Osteocyte (in vitro differentiated cells): ENCODE measurements at regions not wholly inside any gene's neighbourhood (a gene's known extent, or its start where the extent isn't known, plus 50 kb on each side); places are given as distances from the start of the nearest gene placed in this dataset.

ENCODE experiments used
- DNase-seq: peaks from one replicate; pipeline ENCODE4 v3.0.0; 2021; ENCODE audit warnings: mixed read lengths; ENCODE audit not compliant: unreplicated experiment; ENCODE audit errors: extremely low spot score
- H3K27ac Mint-ChIP-seq: one replicate; pipeline ENCODE4 v1.8.0; 2021; ENCODE audit warnings: mild to moderate bottlenecking, mixed read lengths; ENCODE audit not compliant: unreplicated experiment
- H3K27me3 Mint-ChIP-seq: one replicate; pipeline ENCODE4 v1.8.0; 2021; ENCODE audit warnings: mixed read lengths; ENCODE audit not compliant: unreplicated experiment
- H3K36me3 Mint-ChIP-seq: one replicate; pipeline ENCODE4 v1.8.0; 2021; ENCODE audit warnings: mixed read lengths; ENCODE audit not compliant: unreplicated experiment
- H3K4me1 Mint-ChIP-seq: one replicate; pipeline ENCODE4 v1.8.0; 2021; ENCODE audit warnings: mixed read lengths; ENCODE audit not compliant: unreplicated experiment
- H3K4me3 Mint-ChIP-seq: one replicate; pipeline ENCODE4 v1.8.0; 2021; ENCODE audit warnings: mild to moderate bottlenecking, moderate library complexity, mixed read lengths; ENCODE audit not compliant: unreplicated experiment
- H3K9me3 Mint-ChIP-seq: one replicate; pipeline ENCODE4 v1.8.0; 2021; ENCODE audit warnings: mixed read lengths; ENCODE audit not compliant: unreplicated experiment
- CTCF ChIP-seq: fragments of 200-600 bp; sonication (generic); IDR thresholded peaks from 2 replicates; pipeline ENCODE4 v1.5.0; 2021; ENCODE audit warnings: antibody characterized with exemption, mild to moderate bottlenecking, moderate library complexity

- Mint-ChIP-seq H3K9me3 (no peaks in the 10 kb centered on the region), H3K4me1 (peaks cover 15% of the 10 kb centered on the region), H3K27me3 (no peaks in the 10 kb centered on the region), H3K27ac (no peak overlapping the region), H3K36me3 (no peaks in the 10 kb centered on the region), H3K4me3 (no peak overlapping the region)
- no peak for DNase-seq
- no peak for TF ChIP-seq CTCF
These were observed 173.1 kb downstream of the ETNK1 start for GRCh38 chr12:22798116-22798515.

- Mint-ChIP-seq H3K27ac (no peak overlapping the region), H3K36me3 (no peaks in the 10 kb centered on the region), H3K4me1 (peaks cover 17% of the 10 kb centered on the region), H3K9me3 (no peaks in the 10 kb centered on the region), H3K4me3 (no peak overlapping the region), H3K27me3 (no peaks in the 10 kb centered on the region)
- no peak for TF ChIP-seq CTCF
- DNase-seq = no peak
These were observed 174.5 kb downstream of the ETNK1 start for GRCh38 chr12:22799503-22799902.

- Mint-ChIP-seq H3K4me3 (no peak overlapping the region), H3K9me3 (no peaks in the 10 kb centered on the region), H3K27ac (no peak overlapping the region), H3K36me3 (no peaks in the 10 kb centered on the region), H3K27me3 (no peaks in the 10 kb centered on the region), H3K4me1 (peaks cover 17% of the 10 kb centered on the region)
- TF ChIP-seq CTCF = no peak
- no peak for DNase-seq
These were observed 175.4 kb downstream of the ETNK1 start for GRCh38 chr12:22800332-22800731.

- no peaks in the 10 kb centered on the region for H3K36me3 Mint-ChIP-seq
- H3K27me3 Mint-ChIP-seq = no peaks in the 10 kb centered on the region
- peak overlapping the region; percentile 79 for H3K27ac Mint-ChIP-seq
- peaks cover 21% of the 10 kb centered on the region for H3K4me1 Mint-ChIP-seq
- H3K9me3 Mint-ChIP-seq = no peaks in the 10 kb centered on the region
- no peak for DNase-seq
- H3K4me3 Mint-ChIP-seq = no peak overlapping the region
- no peak for TF ChIP-seq CTCF
These were observed 178.1 kb downstream of the ETNK1 start for GRCh38 chr12:22802883-22803630.

GRCh38 chr12:22803725-22804124 lies 178.8 kb downstream of the ETNK1 start:
- Mint-ChIP-seq H3K4me3 (no peak overlapping the region), H3K27ac (no peak overlapping the region), H3K27me3 (no peaks in the 10 kb centered on the region), H3K4me1 (peaks cover 21% of the 10 kb centered on the region), H3K9me3 (no peaks in the 10 kb centered on the region), H3K36me3 (no peaks in the 10 kb centered on the region)
- no peak for DNase-seq
- TF ChIP-seq CTCF = peak; percentile 23
